Suppressor macrophage treated with lipopolysaccharide for 4 hours (primary cell): ENCODE measurements at regions not wholly inside any gene's neighbourhood (a gene's known extent, or its start where the extent isn't known, plus 50 kb on each side); places are given as distances from the start of the nearest gene placed in this dataset.
"Not testable (repeated sequence)": the region's sequence is repeated elsewhere in the genome, so short reads cannot be mapped to it uniquely, and the experiment has no call there.

Experiments
- DNase-seq: peaks from one replicate; pipeline ENCODE4 v3.0.0-alpha.2; 2020

- no peak for DNase-seq
Measured at GRCh38 chr13:60663788-60664187, 266.8 kb downstream of the TDRD3 start.

DNA sequence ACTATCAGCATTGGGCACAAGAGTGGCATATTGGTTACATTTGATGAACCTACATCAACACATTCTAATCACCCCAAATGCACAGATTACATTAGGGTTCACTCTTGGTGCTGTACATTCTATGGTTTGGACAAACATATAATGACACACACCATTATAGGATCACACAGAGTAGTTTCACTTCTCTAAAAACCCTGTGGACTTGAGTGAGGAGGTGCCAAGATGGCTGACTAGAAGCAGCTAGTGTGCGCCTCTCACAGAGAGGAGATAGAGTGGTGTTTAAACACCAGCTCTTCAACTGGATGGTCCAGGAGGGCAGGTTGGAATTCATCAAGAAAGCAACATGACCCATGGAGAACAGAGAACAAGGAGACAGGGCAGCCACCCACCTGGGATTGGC, 265.6 kb downstream of the TDRD3 start:
- no peak for DNase-seq

DNA sequence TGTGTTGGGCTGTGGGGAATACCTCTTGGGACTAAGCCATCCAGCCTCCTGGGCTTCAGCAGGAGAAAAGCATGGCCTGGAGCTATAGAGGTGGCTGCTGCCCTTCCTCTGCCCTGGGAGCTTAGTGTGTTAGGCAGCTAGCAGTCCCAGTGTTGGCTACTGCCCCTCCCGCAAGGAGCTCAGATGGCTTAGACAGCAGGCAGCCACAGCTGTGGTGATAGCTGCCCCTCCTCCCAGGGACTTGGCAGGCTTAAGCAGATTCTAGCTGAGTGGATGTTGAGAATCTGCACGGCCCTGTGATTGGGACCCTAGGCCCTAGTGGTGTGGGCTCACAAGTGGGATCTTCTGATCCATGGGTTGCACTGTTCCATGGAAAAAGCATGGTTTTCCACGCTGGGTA, 264.5 kb downstream of the TDRD3 start:
- DNase-seq: no peak

DNA sequence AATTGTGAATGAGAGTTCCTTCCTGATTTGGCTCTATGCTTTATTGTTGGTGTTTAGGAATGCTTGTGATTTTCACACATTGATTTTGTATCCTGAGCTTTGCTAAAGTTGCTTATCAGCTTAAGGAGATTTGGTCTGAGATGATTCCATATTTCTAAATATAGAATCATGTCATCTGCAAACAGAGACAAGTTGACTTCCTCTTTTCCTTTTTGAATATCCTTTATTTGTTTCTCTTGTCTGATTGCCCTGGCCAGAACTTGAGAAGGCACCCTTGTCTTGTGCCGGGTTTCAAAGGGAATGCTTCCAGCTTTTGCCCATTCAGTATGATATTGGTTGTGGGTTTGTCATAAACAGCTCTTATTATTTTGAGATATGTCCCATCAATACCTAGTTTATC, 260.6 kb downstream of the TDRD3 start:
- DNase-seq: not testable (repeated sequence)

- DNase-seq: no peak
Measured at GRCh38 chr13:60655256-60655655, 258.2 kb downstream of the TDRD3 start.

- no peak for DNase-seq
Measured at GRCh38 chr13:60654415-60654814, 257.4 kb downstream of the TDRD3 start.

- DNase-seq: no peak
Measured at GRCh38 chr13:60647547-60647946, 250.5 kb downstream of the TDRD3 start.

DNA sequence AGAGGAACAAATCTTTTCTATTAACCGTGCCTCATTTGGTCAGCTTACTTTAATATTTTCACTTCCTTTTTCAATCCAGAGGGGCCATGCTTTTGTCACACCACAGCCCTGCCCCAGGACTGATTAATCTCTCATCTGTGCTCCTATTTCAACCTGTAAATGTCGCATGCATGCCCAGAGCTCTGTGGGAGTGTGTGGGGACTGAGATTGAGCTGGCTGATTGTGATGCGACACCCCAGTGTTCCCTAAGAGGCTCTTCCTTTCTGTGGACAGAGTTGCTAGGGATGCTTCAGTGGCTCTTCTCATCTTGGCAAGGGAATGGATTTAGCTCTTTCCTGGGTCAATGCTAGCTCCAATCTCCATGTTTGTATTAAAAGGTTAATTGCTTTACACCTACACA, 249.6 kb downstream of the TDRD3 start:
- no peak for DNase-seq

DNA sequence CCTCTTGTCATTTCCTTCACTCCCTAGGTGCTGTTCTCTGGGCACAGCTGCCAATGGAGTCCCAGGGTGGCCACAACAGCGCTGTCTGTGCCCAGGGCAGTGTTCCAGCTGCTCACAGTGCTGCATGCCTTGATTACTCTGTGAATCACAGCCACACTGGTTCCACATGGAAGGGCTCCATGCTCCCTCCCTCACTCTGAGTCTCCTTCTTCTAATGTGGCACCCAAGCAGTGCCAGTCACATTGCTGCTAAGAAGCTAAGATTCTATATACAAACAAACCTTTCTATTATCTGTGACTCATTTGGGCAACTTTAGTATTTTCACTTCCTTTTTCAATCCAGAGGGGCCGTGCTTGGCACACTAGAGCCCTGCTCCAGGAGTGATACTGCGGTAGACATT, 248.7 kb downstream of the TDRD3 start:
- DNase-seq: no peak

- no peak for DNase-seq
Measured at GRCh38 chr13:60642552-60642951, 245.5 kb downstream of the TDRD3 start.

DNA sequence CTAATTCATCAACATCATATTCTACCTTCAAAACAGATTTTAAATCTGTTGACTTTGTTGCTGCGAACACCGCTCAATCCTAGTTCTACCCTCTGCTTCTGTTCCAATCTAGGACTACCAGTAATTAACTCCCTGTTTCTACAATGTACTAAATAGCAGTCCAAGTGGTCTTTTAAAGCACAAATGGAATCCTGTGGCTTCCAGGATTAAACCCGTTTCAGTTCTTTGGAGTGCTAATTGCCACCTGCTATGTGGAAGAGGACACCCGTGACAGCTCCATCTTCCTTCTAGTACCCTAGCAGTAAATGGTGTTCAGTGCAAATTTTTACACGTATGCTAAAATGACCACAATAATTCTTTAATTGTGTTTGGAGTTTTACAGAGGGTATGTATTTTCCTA, 232.1 kb downstream of the TDRD3 start:
- no peak for DNase-seq

DNA sequence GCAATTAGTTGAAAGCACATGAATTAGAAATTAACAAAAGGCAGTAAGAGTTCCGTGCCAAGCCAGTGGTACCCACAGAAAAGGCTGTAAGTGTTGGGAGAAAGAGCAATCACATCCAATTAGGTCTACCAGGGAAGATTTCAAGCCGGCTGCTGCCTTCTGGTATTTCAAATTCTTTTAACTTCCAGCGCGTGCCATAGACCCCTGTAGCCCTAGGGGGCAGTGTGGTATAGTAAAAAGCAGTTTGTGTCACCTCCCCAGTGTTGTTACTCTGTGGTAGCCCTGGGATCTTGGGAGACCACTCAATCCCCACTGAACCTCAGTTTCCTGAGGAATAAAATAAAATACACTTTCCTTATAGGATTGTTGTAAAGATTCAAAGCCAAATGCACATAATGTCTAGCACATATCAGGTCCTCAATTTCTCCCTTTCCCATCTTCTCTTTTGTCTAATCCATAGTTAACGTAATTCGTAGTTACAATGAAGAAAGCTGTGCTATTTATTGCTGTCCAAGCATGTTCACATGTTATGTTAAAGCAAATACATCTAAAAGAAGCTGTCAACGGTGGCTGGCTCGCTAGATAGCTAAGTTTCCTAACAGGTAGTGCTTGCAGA, 230.2 kb downstream of the TDRD3 start:
- DNase-seq: peak; percentile 9
